SK-N-MC (cell line): ENCODE measurements at regions not wholly inside any gene's neighbourhood (a gene's known extent, or its start where the extent isn't known, plus 50 kb on each side); places are given as distances from the start of the nearest gene placed in this dataset.

Source experiments
- EZH2 ChIP-seq: fragments of 200-600 bp; sonication (generic); IDR thresholded peaks from one replicate; pipeline ENCODE4 v1.6.1; 2017; ENCODE audit warnings: antibody characterized with exemption
- FOXP2 ChIP-seq: optimal IDR thresholded peaks from 2 replicates; pipeline ENCODE3; 2011; ENCODE audit warnings: mild to moderate bottlenecking, moderate library complexity; ENCODE audit not compliant: insufficient read depth; ENCODE audit errors: extremely low read length, control extremely low read depth
- POLR2AphosphoS5 ChIP-seq: IDR thresholded peaks from 2 replicates; pipeline ENCODE4 v1.6.1; 2012; ENCODE audit warnings: mild to moderate bottlenecking, low read depth, low read length, borderline replicate concordance

DNA sequence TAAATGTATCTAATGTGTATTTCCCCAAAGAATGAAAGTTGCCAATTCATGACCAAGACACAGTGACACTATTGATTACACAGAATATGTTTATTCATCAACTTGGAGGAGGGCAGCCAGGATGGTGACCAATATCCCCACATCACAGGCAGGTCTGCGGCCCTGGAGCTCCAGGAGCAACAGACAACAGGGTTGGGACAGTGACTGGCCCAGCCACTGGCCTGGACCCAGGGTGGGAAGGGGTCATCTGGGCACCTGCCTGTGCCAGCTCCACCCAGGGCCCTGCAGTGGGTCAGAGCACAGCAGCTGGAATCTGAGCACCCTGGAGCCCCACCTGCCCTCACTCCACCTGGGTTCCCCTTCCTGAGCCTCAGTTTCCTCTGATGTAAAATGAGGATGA is 466.1 kb downstream of the MATN1 start:
- TF ChIP-seq POLR2AphosphoS5: no peak
- no peak for TF ChIP-seq EZH2
- TF ChIP-seq FOXP2: no peak
